Left ventricle myocardium inferior (tissue), 1 donor: ENCODE measurements at regions not wholly inside any gene's neighbourhood (a gene's known extent, or its start where the extent isn't known, plus 50 kb on each side); places are given as distances from the start of the nearest gene placed in this dataset.

ENCODE experiments used
- DNase-seq: peaks from one replicate; pipeline ENCODE4 v3.0.0-alpha.2; 2020
- H3K27ac ChIP-seq: fragments of 200-600 bp; replicated peaks from 2 replicates; pipeline ENCODE4 v1.8.0; 2021
- H3K27me3 ChIP-seq: fragments of 200-600 bp; 2 replicates; pipeline ENCODE4 v1.8.0; 2021; ENCODE audit warnings: low read depth
- H3K36me3 ChIP-seq: fragments of 200-600 bp; 2 replicates; pipeline ENCODE4 v1.8.0; 2021
- H3K4me1 ChIP-seq: fragments of 200-600 bp; 2 replicates; pipeline ENCODE4 v1.8.0; 2021
- H3K4me3 ChIP-seq: fragments of 200-600 bp; 2 replicates; pipeline ENCODE4 v1.8.0; 2021; ENCODE audit warnings: mild to moderate bottlenecking, moderate library complexity
- H3K9me3 ChIP-seq: fragments of 200-600 bp; replicated peaks from 2 replicates; pipeline ENCODE4 v1.8.0; 2021
- CTCF ChIP-seq: fragments of 200-600 bp; IDR thresholded peaks from 2 replicates; pipeline ENCODE4 v1.8.0; 2021; ENCODE audit warnings: antibody characterized with exemption, mild to moderate bottlenecking, borderline replicate concordance
- intact Hi-C: fragments of 100-400 bp; cut with micrococcal nuclease; formaldehyde crosslinking; loops from one replicate; pipeline ENCODE4 v1.11.0; 2022
- donor health status: DM: no; HTN: yes; CAD: no; lungs with severe emphysema.

GRCh38 chr2:136215908-136216472 lies 98.0 kb upstream of the CXCR4 start:
- Histone ChIP-seq H3K4me3 (no peak overlapping the region), H3K4me1 (no peaks in the 10 kb centered on the region), H3K27me3 (peaks cover 15% of the 10 kb centered on the region), H3K36me3 (no peaks in the 10 kb centered on the region), H3K9me3 (no peaks in the 10 kb centered on the region), H3K27ac (no peak overlapping the region)
- no peak for DNase-seq
- no peak for TF ChIP-seq CTCF
- intact Hi-C loops, result no loop called here

- intact Hi-C loops, result no loop called here
- TF ChIP-seq CTCF, result no peak
- H3K36me3 ChIP-seq, result no peaks in the 10 kb centered on the region
- no peak overlapping the region for H3K4me3 ChIP-seq
- H3K9me3 ChIP-seq, result no peaks in the 10 kb centered on the region
- no peak for DNase-seq
- peaks cover 15% of the 10 kb centered on the region for H3K27me3 ChIP-seq
- H3K4me1 ChIP-seq, result no peaks in the 10 kb centered on the region
- H3K27ac ChIP-seq, result no peak overlapping the region
Observed at GRCh38 chr2:136215449-136215848, 97.5 kb upstream of the CXCR4 start.

GRCh38 chr2:136214307-136215200 lies 96.6 kb upstream of the CXCR4 start:
- no peak overlapping the region for H3K4me3 ChIP-seq
- no peak for DNase-seq
- no peak for TF ChIP-seq CTCF
- no peaks in the 10 kb centered on the region for H3K36me3 ChIP-seq
- no peaks in the 10 kb centered on the region for H3K9me3 ChIP-seq
- H3K27ac ChIP-seq, result no peak overlapping the region
- intact Hi-C loops, result no loop called here
- peaks cover 15% of the 10 kb centered on the region for H3K27me3 ChIP-seq
- no peaks in the 10 kb centered on the region for H3K4me1 ChIP-seq

- no peaks in the 10 kb centered on the region for H3K36me3 ChIP-seq
- no peak for DNase-seq
- intact Hi-C loops, result no loop called here
- H3K4me3 ChIP-seq, result no peak overlapping the region
- peaks cover 15% of the 10 kb centered on the region for H3K27me3 ChIP-seq
- H3K9me3 ChIP-seq, result no peaks in the 10 kb centered on the region
- no peak overlapping the region for H3K27ac ChIP-seq
- no peak for TF ChIP-seq CTCF
- H3K4me1 ChIP-seq, result no peaks in the 10 kb centered on the region
Observed at GRCh38 chr2:136213836-136214235, 95.9 kb upstream of the CXCR4 start.

- intact Hi-C loops, result no loop called here
- no peaks in the 10 kb centered on the region for H3K4me1 ChIP-seq
- H3K4me3 ChIP-seq, result no peak overlapping the region
Observed at GRCh38 chr2:136212426-136213378, 94.8 kb upstream of the CXCR4 start.

More at GRCh38 chr2:136212426-136213378, 94.8 kb upstream of the CXCR4 start:
- DNase-seq, result no peak
- H3K36me3 ChIP-seq, result no peaks in the 10 kb centered on the region
- peaks cover 11% of the 10 kb centered on the region for H3K27me3 ChIP-seq
- no peaks in the 10 kb centered on the region for H3K9me3 ChIP-seq
- no peak overlapping the region for H3K27ac ChIP-seq
- TF ChIP-seq CTCF, result no peak
